A673 (cell line): ENCODE measurements at regions not wholly inside any gene's neighbourhood (a gene's known extent, or its start where the extent isn't known, plus 50 kb on each side); places are given as distances from the start of the nearest gene placed in this dataset.

ENCODE experiments used
- CTCF ChIP-seq: fragments of 300-800, 200-600 bp; sonication (generic); conservative IDR thresholded peaks from 2 replicates; pipeline ENCODE4 v1.5.1; 2017; ENCODE audit warnings: low read depth, mild to moderate bottlenecking, antibody characterized with exemption, low read length, moderate library complexity, mixed read lengths
- EZH2 ChIP-seq: fragments of 200-600 bp; sonication (generic); IDR thresholded peaks from 2 replicates; pipeline ENCODE4 v1.6.1; 2017; ENCODE audit warnings: borderline replicate concordance, low read depth, mild to moderate bottlenecking, mixed read lengths, antibody characterized with exemption, low read length; ENCODE audit not compliant: poor library complexity, severe bottlenecking

GRCh38 chr10:128812000-128812399, 655.0 kb upstream of the MGMT start:
- TF ChIP-seq CTCF, result no peak
- no peak for TF ChIP-seq EZH2
